Fibroblast of the aortic adventitia (primary cell): ENCODE measurements at regions not wholly inside any gene's neighbourhood (a gene's known extent, or its start where the extent isn't known, plus 50 kb on each side); places are given as distances from the start of the nearest gene placed in this dataset.

ENCODE experiments used
- DNase-seq: peaks from one replicate; pipeline ENCODE4 v3.0.0-alpha.2; 2010; ENCODE audit warnings: low read depth
- H3K4me3 ChIP-seq: 2 replicates; pipeline ENCODE4 v1.5.1; 2011; ENCODE audit warnings: low read depth, mild to moderate bottlenecking, control low read depth, low read length, moderate library complexity
- CTCF ChIP-seq: IDR thresholded peaks from 2 replicates; pipeline ENCODE4 v1.5.1; 2011; ENCODE audit warnings: mild to moderate bottlenecking, low read length, control low read depth, inconsistent platforms; ENCODE audit not compliant: insufficient read depth

- no peak for DNase-seq
- TF ChIP-seq CTCF: no peak
- no peak overlapping the region for H3K4me3 ChIP-seq
Measured at GRCh38 chr22:49322861-49323622, 504.6 kb downstream of the BRD1 start.

- TF ChIP-seq CTCF: no peak
- H3K4me3 ChIP-seq: no peak overlapping the region
- no peak for DNase-seq
Measured at GRCh38 chr22:49322231-49322630, 505.4 kb downstream of the BRD1 start.

- no peak overlapping the region for H3K4me3 ChIP-seq
- no peak for DNase-seq
- no peak for TF ChIP-seq CTCF
Measured at GRCh38 chr22:49321477-49322055, 506.1 kb downstream of the BRD1 start.

GRCh38 chr22:49320714-49321476 is 506.8 kb downstream of the BRD1 start:
- H3K4me3 ChIP-seq: no peak overlapping the region
- no peak for TF ChIP-seq CTCF
- no peak for DNase-seq

GRCh38 chr22:49317369-49317768 is 510.3 kb downstream of the BRD1 start:
- no peak for DNase-seq
- H3K4me3 ChIP-seq: no peak overlapping the region
- TF ChIP-seq CTCF: no peak

- H3K4me3 ChIP-seq: no peak overlapping the region
- no peak for DNase-seq
- no peak for TF ChIP-seq CTCF
Measured at GRCh38 chr22:49312601-49313000, 515.1 kb downstream of the BRD1 start.
